HepG2 (cell line): ENCODE measurements at regions not wholly inside any gene's neighbourhood (a gene's known extent, or its start where the extent isn't known, plus 50 kb on each side); places are given as distances from the start of the nearest gene placed in this dataset.

Source experiments
- BHLHE40 ChIP-seq: IDR thresholded peaks from 2 replicates; pipeline ENCODE4 v1.6.1; 2011; ENCODE audit warnings: low read length, improper control_type of control experiment
- FIP1L1 ChIP-seq: fragments of 200-400 bp; formaldehyde crosslinking; IDR thresholded peaks from 2 replicates; pipeline ENCODE4 v1.6.1; 2018; ENCODE audit warnings: low read depth, mild to moderate bottlenecking, low read length, moderate library complexity, borderline replicate concordance; ENCODE audit not compliant: insufficient read depth
- GABPB1 ChIP-seq: IDR thresholded peaks from 2 replicates; pipeline ENCODE4 v1.6.1; 2016; ENCODE audit warnings: mild to moderate bottlenecking, missing genetic modification reagents, moderate library complexity, missing compliant biosample characterization
- GPN1 ChIP-seq: sonication (generic); formaldehyde crosslinking; IDR thresholded peaks from 2 replicates; pipeline ENCODE4 v1.5.1; 2020; ENCODE audit warnings: missing genetic modification reagents, borderline replicate concordance
- HNF4A ChIP-seq: sonication (generic); formaldehyde crosslinking; IDR thresholded peaks from 2 replicates; pipeline ENCODE4 v1.4.0; 2020; ENCODE audit warnings: missing genetic modification reagents
- HOXA3 ChIP-seq: sonication (generic); formaldehyde crosslinking; IDR thresholded peaks from 2 replicates; pipeline ENCODE4 v1.5.0; 2020; ENCODE audit warnings: missing genetic modification reagents
- KLF13 ChIP-seq: sonication (generic); formaldehyde crosslinking; IDR thresholded peaks from 2 replicates; pipeline ENCODE4 v1.4.0; 2020; ENCODE audit warnings: mild to moderate bottlenecking, missing genetic modification reagents
- NFKBIZ ChIP-seq: IDR thresholded peaks from 2 replicates; pipeline ENCODE4 v1.6.1; 2018; ENCODE audit warnings: missing genetic modification reagents, missing compliant biosample characterization
- NPAS2 ChIP-seq: sonication (generic); formaldehyde crosslinking; IDR thresholded peaks from 2 replicates; pipeline ENCODE4 v1.8.0; 2022; ENCODE audit warnings: mild to moderate bottlenecking, missing genetic modification reagents, borderline replicate concordance
- NR0B2 ChIP-seq: sonication (generic); formaldehyde crosslinking; IDR thresholded peaks from 2 replicates; pipeline ENCODE4 v1.4.0; 2020; ENCODE audit warnings: mild to moderate bottlenecking, missing genetic modification reagents
- RFXAP ChIP-seq: sonication (generic); formaldehyde crosslinking; IDR thresholded peaks from 2 replicates; pipeline ENCODE4 v1.4.0; 2020; ENCODE audit warnings: missing genetic modification reagents, borderline replicate concordance
- TMF1 ChIP-seq: sonication (generic); formaldehyde crosslinking; IDR thresholded peaks from 2 replicates; pipeline ENCODE4 v1.8.1; 2022; ENCODE audit warnings: low read depth, missing genetic modification reagents
- TOE1 ChIP-seq: sonication (generic); formaldehyde crosslinking; IDR thresholded peaks from 2 replicates; pipeline ENCODE4 v1.4.0; 2020; ENCODE audit warnings: mild to moderate bottlenecking, missing genetic modification reagents
- TP53 ChIP-seq: sonication (generic); formaldehyde crosslinking; conservative IDR thresholded peaks from 2 replicates; pipeline ENCODE4 v1.4.0; 2020; ENCODE audit warnings: missing genetic modification reagents
- YY1 ChIP-seq: IDR thresholded peaks from 2 replicates; pipeline ENCODE4 v1.6.1; 2011; ENCODE audit warnings: low read length, low read depth, moderate library complexity, mild to moderate bottlenecking; ENCODE audit not compliant: insufficient read depth, insufficient replicate concordance
- ZFP90 ChIP-seq: sonication (generic); formaldehyde crosslinking; IDR thresholded peaks from 2 replicates; pipeline ENCODE4 v1.8.0; 2022; ENCODE audit warnings: missing genetic modification reagents, mild to moderate bottlenecking, inconsistent platforms, borderline replicate concordance
- ZNF143 ChIP-seq: sonication (generic); formaldehyde crosslinking; IDR thresholded peaks from 2 replicates; pipeline ENCODE4 v1.4.0; 2020; ENCODE audit warnings: missing genetic modification reagents
- ZNF605 ChIP-seq: sonication (generic); formaldehyde crosslinking; IDR thresholded peaks from 2 replicates; pipeline ENCODE4 v1.8.0; 2022; ENCODE audit warnings: mild to moderate bottlenecking, missing genetic modification reagents
- ZNF879 ChIP-seq: sonication (generic); formaldehyde crosslinking; IDR thresholded peaks from 2 replicates; pipeline ENCODE4 v1.8.1; 2023; ENCODE audit warnings: missing genetic modification reagents
- TF ChIP-seq, protein P1 (sequence below): sonication (generic); formaldehyde crosslinking; IDR thresholded peaks from 2 replicates; pipeline ENCODE4 v1.8.1; 2022; ENCODE audit warnings: mild to moderate bottlenecking, missing genetic modification reagents
- TF ChIP-seq, protein P2 (sequence below): sonication (generic); formaldehyde crosslinking; IDR thresholded peaks from 2 replicates; pipeline ENCODE4 v1.5.0; 2020; ENCODE audit warnings: mild to moderate bottlenecking, missing genetic modification reagents
- TF ChIP-seq, protein P3 (sequence below): sonication (generic); formaldehyde crosslinking; IDR thresholded peaks from 2 replicates; pipeline ENCODE4 v1.5.0; 2020; ENCODE audit warnings: mild to moderate bottlenecking, missing genetic modification reagents
- TF ChIP-seq, protein P4 (sequence below): sonication (generic); formaldehyde crosslinking; IDR thresholded peaks from 2 replicates; pipeline ENCODE4 v1.8.1; 2023; ENCODE audit warnings: missing genetic modification reagents, mild to moderate bottlenecking, borderline replicate concordance
- TF ChIP-seq, protein P5 (sequence below): sonication (generic); formaldehyde crosslinking; IDR thresholded peaks from 2 replicates; pipeline ENCODE4 v1.4.0; 2020; ENCODE audit warnings: low read depth, mild to moderate bottlenecking, missing genetic modification reagents

DNA sequence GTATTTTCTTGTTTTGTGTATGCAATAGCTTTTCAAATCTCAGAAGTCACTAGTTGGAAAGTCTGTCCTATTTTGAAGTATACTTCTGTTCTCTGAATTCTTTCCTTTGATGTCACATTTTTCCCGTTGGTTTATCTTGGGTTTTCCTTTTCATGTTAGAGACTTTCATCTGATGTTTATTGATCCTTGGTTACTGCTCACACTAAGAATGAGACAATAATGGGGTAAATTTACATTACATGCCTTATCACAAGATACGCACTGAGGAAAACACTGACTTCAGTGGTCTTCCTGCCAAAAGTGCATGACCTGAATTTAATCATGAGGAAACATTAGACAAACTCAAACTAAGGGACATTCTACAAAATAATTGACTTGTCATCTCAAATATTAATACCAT lies 63.5 kb upstream of the C1GALT1 start (continued):
- no peak for TF ChIP-seq ZNF605
- no peak for TF ChIP-seq GABPB1 (CRISPR knock-in tag)
- TF ChIP-seq ZNF143 (CRISPR knock-in tag) = no peak
- peak; percentile 43; the same call in 1 of the 2 replicates for TF ChIP-seq BHLHE40
- no peak for TF ChIP-seq NPAS2 (CRISPR knock-in tag)
- TF ChIP-seq NR0B2 (CRISPR knock-in tag) = no peak
- TF ChIP-seq ZNF879 (CRISPR knock-in tag) = no peak
- TF ChIP-seq, protein P1, sequence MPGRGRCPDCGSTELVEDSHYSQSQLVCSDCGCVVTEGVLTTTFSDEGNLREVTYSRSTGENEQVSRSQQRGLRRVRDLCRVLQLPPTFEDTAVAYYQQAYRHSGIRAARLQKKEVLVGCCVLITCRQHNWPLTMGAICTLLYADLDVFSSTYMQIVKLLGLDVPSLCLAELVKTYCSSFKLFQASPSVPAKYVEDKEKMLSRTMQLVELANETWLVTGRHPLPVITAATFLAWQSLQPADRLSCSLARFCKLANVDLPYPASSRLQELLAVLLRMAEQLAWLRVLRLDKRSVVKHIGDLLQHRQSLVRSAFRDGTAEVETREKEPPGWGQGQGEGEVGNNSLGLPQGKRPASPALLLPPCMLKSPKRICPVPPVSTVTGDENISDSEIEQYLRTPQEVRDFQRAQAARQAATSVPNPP (CRISPR knock-in tag) = no peak
- TF ChIP-seq YY1 = no peak
- no peak for TF ChIP-seq KLF13 (CRISPR knock-in tag)
- TF ChIP-seq, protein P2, sequence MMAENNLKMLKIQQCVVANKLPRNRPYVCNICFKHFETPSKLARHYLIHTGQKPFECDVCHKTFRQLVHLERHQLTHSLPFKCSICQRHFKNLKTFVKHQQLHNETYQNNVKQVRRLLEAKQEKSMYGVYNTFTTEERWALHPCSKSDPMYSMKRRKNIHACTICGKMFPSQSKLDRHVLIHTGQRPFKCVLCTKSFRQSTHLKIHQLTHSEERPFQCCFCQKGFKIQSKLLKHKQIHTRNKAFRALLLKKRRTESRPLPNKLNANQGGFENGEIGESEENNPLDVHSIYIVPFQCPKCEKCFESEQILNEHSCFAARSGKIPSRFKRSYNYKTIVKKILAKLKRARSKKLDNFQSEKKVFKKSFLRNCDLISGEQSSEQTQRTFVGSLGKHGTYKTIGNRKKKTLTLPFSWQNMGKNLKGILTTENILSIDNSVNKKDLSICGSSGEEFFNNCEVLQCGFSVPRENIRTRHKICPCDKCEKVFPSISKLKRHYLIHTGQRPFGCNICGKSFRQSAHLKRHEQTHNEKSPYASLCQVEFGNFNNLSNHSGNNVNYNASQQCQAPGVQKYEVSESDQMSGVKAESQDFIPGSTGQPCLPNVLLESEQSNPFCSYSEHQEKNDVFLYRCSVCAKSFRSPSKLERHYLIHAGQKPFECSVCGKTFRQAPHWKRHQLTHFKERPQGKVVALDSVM (CRISPR knock-in tag) = no peak
- TF ChIP-seq, protein P3, sequence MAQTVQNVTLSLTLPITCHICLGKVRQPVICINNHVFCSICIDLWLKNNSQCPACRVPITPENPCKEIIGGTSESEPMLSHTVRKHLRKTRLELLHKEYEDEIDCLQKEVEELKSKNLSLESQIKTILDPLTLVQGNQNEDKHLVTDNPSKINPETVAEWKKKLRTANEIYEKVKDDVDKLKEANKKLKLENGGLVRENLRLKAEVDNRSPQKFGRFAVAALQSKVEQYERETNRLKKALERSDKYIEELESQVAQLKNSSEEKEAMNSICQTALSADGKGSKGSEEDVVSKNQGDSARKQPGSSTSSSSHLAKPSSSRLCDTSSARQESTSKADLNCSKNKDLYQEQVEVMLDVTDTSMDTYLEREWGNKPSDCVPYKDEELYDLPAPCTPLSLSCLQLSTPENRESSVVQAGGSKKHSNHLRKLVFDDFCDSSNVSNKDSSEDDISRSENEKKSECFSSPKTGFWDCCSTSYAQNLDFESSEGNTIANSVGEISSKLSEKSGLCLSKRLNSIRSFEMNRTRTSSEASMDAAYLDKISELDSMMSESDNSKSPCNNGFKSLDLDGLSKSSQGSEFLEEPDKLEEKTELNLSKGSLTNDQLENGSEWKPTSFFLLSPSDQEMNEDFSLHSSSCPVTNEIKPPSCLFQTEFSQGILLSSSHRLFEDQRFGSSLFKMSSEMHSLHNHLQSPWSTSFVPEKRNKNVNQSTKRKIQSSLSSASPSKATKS (CRISPR knock-in tag) = no peak
- TF ChIP-seq ZFP90 (CRISPR knock-in tag) = no peak
- TF ChIP-seq HNF4A = peak; percentile 58; the same call in 1 of the 2 replicates
- no peak for TF ChIP-seq GPN1 (CRISPR knock-in tag)
- TF ChIP-seq TMF1 (CRISPR knock-in tag) = no peak
- no peak for TF ChIP-seq TP53 (CRISPR knock-in tag)
- TF ChIP-seq TOE1 = no peak
- TF ChIP-seq FIP1L1 = no peak
- TF ChIP-seq, protein P4, sequence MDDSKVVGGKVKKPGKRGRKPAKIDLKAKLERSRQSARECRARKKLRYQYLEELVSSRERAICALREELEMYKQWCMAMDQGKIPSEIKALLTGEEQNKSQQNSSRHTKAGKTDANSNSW (CRISPR knock-in tag) = no peak
- no peak for TF ChIP-seq RFXAP (CRISPR knock-in tag)
- TF ChIP-seq HOXA3 (CRISPR knock-in tag) = no peak
- TF ChIP-seq, protein P5, sequence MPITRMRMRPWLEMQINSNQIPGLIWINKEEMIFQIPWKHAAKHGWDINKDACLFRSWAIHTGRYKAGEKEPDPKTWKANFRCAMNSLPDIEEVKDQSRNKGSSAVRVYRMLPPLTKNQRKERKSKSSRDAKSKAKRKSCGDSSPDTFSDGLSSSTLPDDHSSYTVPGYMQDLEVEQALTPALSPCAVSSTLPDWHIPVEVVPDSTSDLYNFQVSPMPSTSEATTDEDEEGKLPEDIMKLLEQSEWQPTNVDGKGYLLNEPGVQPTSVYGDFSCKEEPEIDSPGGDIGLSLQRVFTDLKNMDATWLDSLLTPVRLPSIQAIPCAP (CRISPR knock-in tag) = no peak
- peak; percentile 67; the same call in 1 of the 2 replicates for TF ChIP-seq NFKBIZ (CRISPR knock-in tag)
